ENCODE measurements at regions not wholly inside any gene's neighbourhood (a gene's known extent, or its start where the extent isn't known, plus 50 kb on each side); places are given as distances from the start of the nearest gene placed in this dataset.
"Not testable (repeated sequence)": the region's sequence is repeated elsewhere in the genome, so short reads cannot be mapped to it uniquely, and the experiment has no call there.

GRCh38 chr2:167784084-167784425 lies 463.3 kb downstream of the STK39 start:
- H3K36me3 ChIP-seq (ENCODE audit: insufficient read depth, low read length) = no peaks in the 10 kb centered on the region
- H3K4me3 ChIP-seq = no peak overlapping the region
- H3K27ac ChIP-seq = no peak overlapping the region
- no peak for DNase-seq (ENCODE audit: low read depth, low spot score)
- TF ChIP-seq POLR2AphosphoS5 (IDR thresholded peaks at IDR 0.05; ENCODE audit: borderline replicate concordance, low read depth, low read length) (no peak), FOXP2 (optimal IDR thresholded peaks at IDR 0.05; ENCODE audit: control extremely low read depth, extremely low read length, insufficient read depth) (no peak)
- no peaks in the 10 kb centered on the region for H3K9me3 ChIP-seq (ENCODE audit: low read depth, low read length)
- H3K9ac ChIP-seq (ENCODE audit: insufficient read length) = no peak overlapping the region

- no peak for TF ChIP-seq POLR2AphosphoS5 (IDR thresholded peaks at IDR 0.05; ENCODE audit: borderline replicate concordance, low read depth, low read length)
- TF ChIP-seq FOXP2 (optimal IDR thresholded peaks at IDR 0.05; ENCODE audit: control extremely low read depth, extremely low read length, insufficient read depth) = no peak
- TF ChIP-seq EZH2 (IDR thresholded peaks at IDR 0.05) = no peak
- no peak overlapping the region for H3K27ac ChIP-seq
Observed at GRCh38 chr2:167783261-167784083, 463.9 kb downstream of the STK39 start.

GRCh38 chr2:167781629-167782028 lies 465.8 kb downstream of the STK39 start:
- H3K27ac ChIP-seq; H3K9me3 ChIP-seq (ENCODE audit: low read depth, low read length); H3K4me3 ChIP-seq; DNase-seq (ENCODE audit: low read depth, low spot score); H3K9ac ChIP-seq (ENCODE audit: insufficient read length); H3K36me3 ChIP-seq (ENCODE audit: insufficient read depth, low read length): not testable (repeated sequence)

More at GRCh38 chr2:167783261-167784083, 463.9 kb downstream of the STK39 start:
- Histone ChIP-seq H3K9me3 (ENCODE audit: low read depth, low read length) (no peaks in the 10 kb centered on the region), H3K36me3 (ENCODE audit: insufficient read depth, low read length) (no peaks in the 10 kb centered on the region), H3K9ac (ENCODE audit: insufficient read length) (no peak overlapping the region), H3K4me3 (no peak overlapping the region)
- DNase-seq (ENCODE audit: low read depth, low spot score) = no peak

GRCh38 chr2:167776359-167776758 lies 471.0 kb downstream of the STK39 start:
- no peak for DNase-seq (ENCODE audit: low read depth, low spot score)
- no peak overlapping the region for H3K4me3 ChIP-seq
- H3K9me3 ChIP-seq (ENCODE audit: low read depth, low read length) = no peaks in the 10 kb centered on the region
- TF ChIP-seq EZH2 (IDR thresholded peaks at IDR 0.05) (no peak), FOXP2 (optimal IDR thresholded peaks at IDR 0.05; ENCODE audit: control extremely low read depth, extremely low read length, insufficient read depth) (no peak), POLR2AphosphoS5 (IDR thresholded peaks at IDR 0.05; ENCODE audit: borderline replicate concordance, low read depth, low read length) (no peak)
- no peaks in the 10 kb centered on the region for H3K36me3 ChIP-seq (ENCODE audit: insufficient read depth, low read length)
- no peak overlapping the region for H3K9ac ChIP-seq (ENCODE audit: insufficient read length)
- H3K27ac ChIP-seq = no peak overlapping the region

GRCh38 chr2:167771628-167772027 lies 475.8 kb downstream of the STK39 start:
- no peak for DNase-seq (ENCODE audit: low read depth, low spot score)
- Histone ChIP-seq H3K27ac (no peak overlapping the region), H3K9ac (ENCODE audit: insufficient read length) (no peak overlapping the region), H3K9me3 (ENCODE audit: low read depth, low read length) (no peaks in the 10 kb centered on the region), H3K36me3 (ENCODE audit: insufficient read depth, low read length) (no peaks in the 10 kb centered on the region), H3K4me3 (no peak overlapping the region)
- TF ChIP-seq EZH2 (IDR thresholded peaks at IDR 0.05) (no peak), POLR2AphosphoS5 (IDR thresholded peaks at IDR 0.05; ENCODE audit: borderline replicate concordance, low read depth, low read length) (no peak), FOXP2 (optimal IDR thresholded peaks at IDR 0.05; ENCODE audit: control extremely low read depth, extremely low read length, insufficient read depth) (no peak)

- Histone ChIP-seq H3K36me3 (ENCODE audit: insufficient read depth, low read length) (no peaks in the 10 kb centered on the region), H3K9me3 (ENCODE audit: low read depth, low read length) (no peaks in the 10 kb centered on the region), H3K9ac (ENCODE audit: insufficient read length) (no peak overlapping the region), H3K4me3 (no peak overlapping the region), H3K27ac (no peak overlapping the region)
- TF ChIP-seq EZH2 (IDR thresholded peaks at IDR 0.05) = no peak
- TF ChIP-seq POLR2AphosphoS5 (IDR thresholded peaks at IDR 0.05; ENCODE audit: borderline replicate concordance, low read depth, low read length) = no peak
- DNase-seq (ENCODE audit: low read depth, low spot score) = no peak
Observed at GRCh38 chr2:167769020-167769419, 478.4 kb downstream of the STK39 start.

GRCh38 chr2:167767830-167768229 lies 479.6 kb downstream of the STK39 start:
- no peak for DNase-seq (ENCODE audit: low read depth, low spot score)
- TF ChIP-seq POLR2AphosphoS5 (IDR thresholded peaks at IDR 0.05; ENCODE audit: borderline replicate concordance, low read depth, low read length) (no peak), EZH2 (IDR thresholded peaks at IDR 0.05) (no peak), FOXP2 (optimal IDR thresholded peaks at IDR 0.05; ENCODE audit: control extremely low read depth, extremely low read length, insufficient read depth) (no peak)

GRCh38 chr2:167764772-167765341 lies 482.5 kb downstream of the STK39 start:
- Histone ChIP-seq H3K9me3 (ENCODE audit: low read depth, low read length) (no peaks in the 10 kb centered on the region), H3K9ac (ENCODE audit: insufficient read length) (no peak overlapping the region), H3K27ac (no peak overlapping the region), H3K4me3 (no peak overlapping the region), H3K36me3 (ENCODE audit: insufficient read depth, low read length) (no peaks in the 10 kb centered on the region)
- TF ChIP-seq EZH2 (IDR thresholded peaks at IDR 0.05) (no peak), FOXP2 (optimal IDR thresholded peaks at IDR 0.05; ENCODE audit: control extremely low read depth, extremely low read length, insufficient read depth) (no peak), POLR2AphosphoS5 (IDR thresholded peaks at IDR 0.05; ENCODE audit: borderline replicate concordance, low read depth, low read length) (no peak)
- no peak for DNase-seq (ENCODE audit: low read depth, low spot score)

More at GRCh38 chr2:167767830-167768229, 479.6 kb downstream of the STK39 start:
- no peak overlapping the region for H3K27ac ChIP-seq
- no peaks in the 10 kb centered on the region for H3K9me3 ChIP-seq (ENCODE audit: low read depth, low read length)
- no peaks in the 10 kb centered on the region for H3K36me3 ChIP-seq (ENCODE audit: insufficient read depth, low read length)
- no peak overlapping the region for H3K4me3 ChIP-seq
- no peak overlapping the region for H3K9ac ChIP-seq (ENCODE audit: insufficient read length)
